Activated naive CD8-positive, alpha-beta T cell treated with anti-CD3 and anti-CD28 coated beads, Interleukin-2, amount 10 ng/mL, durations not matched to agents 7 days and 5 days (primary cell): ENCODE measurements at regions not wholly inside any gene's neighbourhood (a gene's known extent, or its start where the extent isn't known, plus 50 kb on each side); places are given as distances from the start of the nearest gene placed in this dataset.

Experiments used
- ATAC-seq: fragments of 150-1000 bp; cut with Tn5 transposase; one replicate; pipeline ENCODE4 v1.10.0; 2021; ENCODE audit warnings: low read depth, moderate library complexity
- POLR2A ChIA-PET: fragments of 350-600 bp; sonication (Branson Sonifier 250); formaldehyde crosslinking; loops from one replicate; lab custom pipeline; 2021; ENCODE audit warnings: antibody characterized with exemption; lab: Charles Lee
- DNase-seq: peaks from one replicate; pipeline ENCODE4 v3.0.0; 2021
- H3K27ac Mint-ChIP-seq: one replicate; pipeline ENCODE4 v1.8.0; 2022; ENCODE audit warnings: mild to moderate bottlenecking, mixed read lengths
- H3K27me3 Mint-ChIP-seq: one replicate; pipeline ENCODE4 v1.8.0; 2022; ENCODE audit warnings: mild to moderate bottlenecking, moderate library complexity, mixed read lengths
- H3K36me3 Mint-ChIP-seq: one replicate; pipeline ENCODE4 v1.8.0; 2021; ENCODE audit warnings: mild to moderate bottlenecking, mixed read lengths
- H3K4me1 Mint-ChIP-seq: one replicate; pipeline ENCODE4 v1.8.0; 2021; ENCODE audit warnings: mixed read lengths
- H3K4me3 Mint-ChIP-seq: one replicate; pipeline ENCODE4 v1.8.0; 2022; ENCODE audit warnings: mild to moderate bottlenecking, moderate library complexity, mixed read lengths
- H3K9me3 Mint-ChIP-seq: one replicate; pipeline ENCODE4 v1.8.0; 2021; ENCODE audit warnings: mixed read lengths

- no peaks in the 10 kb centered on the region for H3K27me3 Mint-ChIP-seq
Observed at GRCh38 chr20:12883507-12883885, 125.3 kb upstream of the SPTLC3 start.

GRCh38 chr20:12886618-12887363 is 122.0 kb upstream of the SPTLC3 start:
- DNase-seq, result no peak
- Mint-ChIP-seq H3K9me3 (peaks cover 2% of the 10 kb centered on the region), H3K4me1 (no peaks in the 10 kb centered on the region), H3K36me3 (no peaks in the 10 kb centered on the region), H3K27me3 (no peaks in the 10 kb centered on the region), H3K4me3 (no peak overlapping the region), H3K27ac (no peak overlapping the region)
- ATAC-seq, result no peak
- POLR2A ChIA-PET, result no interaction called here

More at GRCh38 chr20:12883507-12883885, 125.3 kb upstream of the SPTLC3 start:
- no peaks in the 10 kb centered on the region for H3K9me3 Mint-ChIP-seq
- H3K36me3 Mint-ChIP-seq, result no peaks in the 10 kb centered on the region
- no peaks in the 10 kb centered on the region for H3K4me1 Mint-ChIP-seq
- POLR2A ChIA-PET, result no interaction called here
- H3K4me3 Mint-ChIP-seq, result no peak overlapping the region
- H3K27ac Mint-ChIP-seq, result no peak overlapping the region
- DNase-seq (no peak), ATAC-seq (no peak)

GRCh38 chr20:12891643-12892042 is 117.1 kb upstream of the SPTLC3 start:
- DNase-seq, result no peak
- Mint-ChIP-seq H3K4me3 (no peak overlapping the region), H3K36me3 (no peaks in the 10 kb centered on the region), H3K27ac (no peak overlapping the region), H3K27me3 (peaks cover 2% of the 10 kb centered on the region), H3K4me1 (no peaks in the 10 kb centered on the region), H3K9me3 (peaks cover 2% of the 10 kb centered on the region)
- no peak for ATAC-seq
- POLR2A ChIA-PET, result no interaction called here

GRCh38 chr20:12893019-12893418 is 115.8 kb upstream of the SPTLC3 start:
- H3K27me3 Mint-ChIP-seq, result peaks cover 2% of the 10 kb centered on the region
- no peaks in the 10 kb centered on the region for H3K36me3 Mint-ChIP-seq
- H3K9me3 Mint-ChIP-seq, result peaks cover 2% of the 10 kb centered on the region
- DNase-seq, result no peak
- POLR2A ChIA-PET, result no interaction called here
- no peak for ATAC-seq
- H3K4me1 Mint-ChIP-seq, result no peaks in the 10 kb centered on the region
- no peak overlapping the region for H3K27ac Mint-ChIP-seq
- H3K4me3 Mint-ChIP-seq, result no peak overlapping the region

- Mint-ChIP-seq H3K4me3 (no peak overlapping the region), H3K27me3 (peaks cover 2% of the 10 kb centered on the region), H3K27ac (no peak overlapping the region), H3K4me1 (no peaks in the 10 kb centered on the region), H3K36me3 (no peaks in the 10 kb centered on the region), H3K9me3 (peaks cover 2% of the 10 kb centered on the region)
- ATAC-seq (no peak), DNase-seq (no peak)
- POLR2A ChIA-PET, result no interaction called here
Observed at GRCh38 chr20:12893653-12894052, 115.1 kb upstream of the SPTLC3 start.

GRCh38 chr20:12894089-12894488 is 114.7 kb upstream of the SPTLC3 start:
- POLR2A ChIA-PET, result no interaction called here
- H3K27me3 Mint-ChIP-seq, result peaks cover 2% of the 10 kb centered on the region
- no peak for ATAC-seq
- DNase-seq, result no peak
- H3K4me1 Mint-ChIP-seq, result no peaks in the 10 kb centered on the region
- H3K9me3 Mint-ChIP-seq, result peaks cover 2% of the 10 kb centered on the region
- H3K27ac Mint-ChIP-seq, result no peak overlapping the region
- H3K4me3 Mint-ChIP-seq, result no peak overlapping the region
- no peaks in the 10 kb centered on the region for H3K36me3 Mint-ChIP-seq

GRCh38 chr20:12896180-12896579 is 112.6 kb upstream of the SPTLC3 start:
- no peak for ATAC-seq
- Mint-ChIP-seq H3K36me3 (no peaks in the 10 kb centered on the region), H3K27me3 (peaks cover 2% of the 10 kb centered on the region), H3K9me3 (peaks cover under 1% of the 10 kb centered on the region), H3K27ac (no peak overlapping the region), H3K4me3 (no peak overlapping the region), H3K4me1 (no peaks in the 10 kb centered on the region)
- no peak for DNase-seq
- POLR2A ChIA-PET, result no interaction called here

GRCh38 chr20:12902992-12903391 is 105.8 kb upstream of the SPTLC3 start:
- no peak for DNase-seq

GRCh38 chr20:12906361-12906760 is 102.4 kb upstream of the SPTLC3 start:
- Mint-ChIP-seq H3K27ac (no peak overlapping the region), H3K4me3 (no peak overlapping the region), H3K36me3 (no peaks in the 10 kb centered on the region), H3K27me3 (no peaks in the 10 kb centered on the region), H3K4me1 (no peaks in the 10 kb centered on the region), H3K9me3 (peaks cover 1% of the 10 kb centered on the region)
- DNase-seq (no peak), ATAC-seq (no peak)
- POLR2A ChIA-PET, result no interaction called here

More at GRCh38 chr20:12902992-12903391, 105.8 kb upstream of the SPTLC3 start:
- Mint-ChIP-seq H3K9me3 (no peaks in the 10 kb centered on the region), H3K27me3 (no peaks in the 10 kb centered on the region), H3K4me1 (no peaks in the 10 kb centered on the region), H3K36me3 (no peaks in the 10 kb centered on the region), H3K27ac (no peak overlapping the region), H3K4me3 (no peak overlapping the region)
- POLR2A ChIA-PET, result no interaction called here
- ATAC-seq, result no peak

- H3K36me3 Mint-ChIP-seq, result no peaks in the 10 kb centered on the region
- POLR2A ChIA-PET, result no interaction called here
- H3K27ac Mint-ChIP-seq, result no peak overlapping the region
- no peak overlapping the region for H3K4me3 Mint-ChIP-seq
- peaks cover 3% of the 10 kb centered on the region for H3K9me3 Mint-ChIP-seq
- peaks cover 6% of the 10 kb centered on the region for H3K27me3 Mint-ChIP-seq
- no peak for ATAC-seq
- DNase-seq, result no peak
- H3K4me1 Mint-ChIP-seq, result no peaks in the 10 kb centered on the region
Observed at GRCh38 chr20:12911372-12911771, 97.4 kb upstream of the SPTLC3 start.

GRCh38 chr20:12913781-12914443 is 94.9 kb upstream of the SPTLC3 start:
- DNase-seq (no peak), ATAC-seq (no peak)
- H3K27ac Mint-ChIP-seq, result no peak overlapping the region
- no peaks in the 10 kb centered on the region for H3K4me1 Mint-ChIP-seq
- POLR2A ChIA-PET, result no interaction called here
- H3K27me3 Mint-ChIP-seq, result peaks cover 7% of the 10 kb centered on the region
- H3K4me3 Mint-ChIP-seq, result no peak overlapping the region
- no peaks in the 10 kb centered on the region for H3K36me3 Mint-ChIP-seq
- H3K9me3 Mint-ChIP-seq, result peaks cover 3% of the 10 kb centered on the region

GRCh38 chr20:12914804-12915203 is 94.0 kb upstream of the SPTLC3 start:
- no peak for ATAC-seq
- POLR2A ChIA-PET, result no interaction called here
- no peak overlapping the region for H3K27ac Mint-ChIP-seq

GRCh38 chr20:12916699-12917098 is 92.1 kb upstream of the SPTLC3 start:
- no peak for ATAC-seq
- no peaks in the 10 kb centered on the region for H3K36me3 Mint-ChIP-seq
- H3K27me3 Mint-ChIP-seq, result peaks cover 7% of the 10 kb centered on the region
- H3K4me3 Mint-ChIP-seq, result no peak overlapping the region
- no peaks in the 10 kb centered on the region for H3K4me1 Mint-ChIP-seq
- POLR2A ChIA-PET, result no interaction called here
- DNase-seq, result no peak
- H3K27ac Mint-ChIP-seq, result no peak overlapping the region
- peaks cover 2% of the 10 kb centered on the region for H3K9me3 Mint-ChIP-seq

More at GRCh38 chr20:12914804-12915203, 94.0 kb upstream of the SPTLC3 start:
- no peaks in the 10 kb centered on the region for H3K4me1 Mint-ChIP-seq
- peaks cover 7% of the 10 kb centered on the region for H3K27me3 Mint-ChIP-seq
- no peak overlapping the region for H3K4me3 Mint-ChIP-seq
- peaks cover 3% of the 10 kb centered on the region for H3K9me3 Mint-ChIP-seq
- no peak for DNase-seq
- H3K36me3 Mint-ChIP-seq, result no peaks in the 10 kb centered on the region

GRCh38 chr20:12924126-12924525 is 84.6 kb upstream of the SPTLC3 start:
- H3K27ac Mint-ChIP-seq, result no peak overlapping the region
- peaks cover 6% of the 10 kb centered on the region for H3K27me3 Mint-ChIP-seq
- no peaks in the 10 kb centered on the region for H3K9me3 Mint-ChIP-seq
- no peak overlapping the region for H3K4me3 Mint-ChIP-seq
- peaks cover 10% of the 10 kb centered on the region for H3K4me1 Mint-ChIP-seq
- H3K36me3 Mint-ChIP-seq, result no peaks in the 10 kb centered on the region
- DNase-seq (no peak), ATAC-seq (no peak)
- POLR2A ChIA-PET, result no interaction called here
